Neural crest cell (in vitro differentiated cells): ENCODE measurements at regions not wholly inside any gene's neighbourhood (a gene's known extent, or its start where the extent isn't known, plus 50 kb on each side); places are given as distances from the start of the nearest gene placed in this dataset.

ENCODE experiments used
- DNase-seq: peaks from one replicate; pipeline ENCODE4 v3.0.0; 2021; ENCODE audit warnings: low read depth, mixed read lengths, low spot score
- H3K27ac Mint-ChIP-seq: one replicate; pipeline ENCODE4 v1.8.0; 2021; ENCODE audit warnings: mild to moderate bottlenecking, mixed read lengths; ENCODE audit not compliant: unreplicated experiment
- H3K27me3 Mint-ChIP-seq: 2 replicates; pipeline ENCODE4 v1.8.0; 2021; ENCODE audit warnings: low read depth, mild to moderate bottlenecking, mixed read lengths
- H3K36me3 Mint-ChIP-seq: 2 replicates; pipeline ENCODE4 v1.8.0; 2021; ENCODE audit warnings: low read depth, mild to moderate bottlenecking, mixed read lengths
- H3K4me1 Mint-ChIP-seq: 2 replicates; pipeline ENCODE4 v1.8.0; 2021; ENCODE audit warnings: mixed read lengths
- H3K4me3 Mint-ChIP-seq: one replicate; pipeline ENCODE4 v1.8.0; 2021; ENCODE audit warnings: mild to moderate bottlenecking, mixed read lengths
- H3K9me3 Mint-ChIP-seq: 2 replicates; pipeline ENCODE4 v1.8.0; 2021; ENCODE audit warnings: mixed read lengths
- CTCF ChIP-seq: fragments of 200-600 bp; sonication (generic); conservative IDR thresholded peaks from 2 replicates; pipeline ENCODE4 v1.5.0; 2021; ENCODE audit warnings: antibody characterized with exemption, mild to moderate bottlenecking

GRCh38 chr12:66971816-66972215, 292.9 kb upstream of the GRIP1 start:
- Mint-ChIP-seq H3K27me3 (no peaks in the 10 kb centered on the region), H3K4me1 (peaks cover 8% of the 10 kb centered on the region), H3K4me3 (no peak overlapping the region), H3K9me3 (peaks cover 5% of the 10 kb centered on the region), H3K36me3 (no peaks in the 10 kb centered on the region), H3K27ac (no peak overlapping the region)
- no peak for DNase-seq
- no peak for TF ChIP-seq CTCF

GRCh38 chr12:66976526-66976925, 292.6 kb upstream of the CAND1 start:
- H3K27ac Mint-ChIP-seq = no peak overlapping the region
- H3K36me3 Mint-ChIP-seq = no peaks in the 10 kb centered on the region

GRCh38 chr12:66978802-66979201, 290.4 kb upstream of the CAND1 start:
- H3K27me3 Mint-ChIP-seq = no peaks in the 10 kb centered on the region
- H3K9me3 Mint-ChIP-seq = peaks cover 3% of the 10 kb centered on the region
- no peak overlapping the region for H3K4me3 Mint-ChIP-seq
- no peak for DNase-seq
- TF ChIP-seq CTCF = no peak
- H3K36me3 Mint-ChIP-seq = no peaks in the 10 kb centered on the region
- H3K27ac Mint-ChIP-seq = no peak overlapping the region
- no peaks in the 10 kb centered on the region for H3K4me1 Mint-ChIP-seq

More at GRCh38 chr12:66976526-66976925, 292.6 kb upstream of the CAND1 start:
- peaks cover 8% of the 10 kb centered on the region for H3K4me1 Mint-ChIP-seq
- no peak for DNase-seq
- peaks cover 5% of the 10 kb centered on the region for H3K9me3 Mint-ChIP-seq
- no peaks in the 10 kb centered on the region for H3K27me3 Mint-ChIP-seq
- H3K4me3 Mint-ChIP-seq = no peak overlapping the region
- no peak for TF ChIP-seq CTCF

GRCh38 chr12:66979251-66979650, 289.9 kb upstream of the CAND1 start:
- no peak for DNase-seq
- peaks cover under 1% of the 10 kb centered on the region for H3K9me3 Mint-ChIP-seq
- H3K4me3 Mint-ChIP-seq = no peak overlapping the region
- H3K4me1 Mint-ChIP-seq = no peaks in the 10 kb centered on the region
- TF ChIP-seq CTCF = no peak
- no peak overlapping the region for H3K27ac Mint-ChIP-seq
- no peaks in the 10 kb centered on the region for H3K36me3 Mint-ChIP-seq
- no peaks in the 10 kb centered on the region for H3K27me3 Mint-ChIP-seq

- no peak overlapping the region for H3K4me3 Mint-ChIP-seq
- no peaks in the 10 kb centered on the region for H3K9me3 Mint-ChIP-seq
- TF ChIP-seq CTCF = no peak
- no peaks in the 10 kb centered on the region for H3K36me3 Mint-ChIP-seq
- peaks cover 17% of the 10 kb centered on the region for H3K4me1 Mint-ChIP-seq
- no peaks in the 10 kb centered on the region for H3K27me3 Mint-ChIP-seq
- DNase-seq = no peak
- H3K27ac Mint-ChIP-seq = no peak overlapping the region
These were observed 285.1 kb upstream of the CAND1 start for GRCh38 chr12:66984077-66984476.

GRCh38 chr12:66984962-66985361, 284.2 kb upstream of the CAND1 start:
- TF ChIP-seq CTCF = no peak
- Mint-ChIP-seq H3K27ac (no peak overlapping the region), H3K27me3 (no peaks in the 10 kb centered on the region), H3K9me3 (no peaks in the 10 kb centered on the region), H3K36me3 (no peaks in the 10 kb centered on the region), H3K4me1 (peaks cover 22% of the 10 kb centered on the region), H3K4me3 (no peak overlapping the region)
- DNase-seq = no peak
